ENCODE measurements at regions not wholly inside any gene's neighbourhood (a gene's known extent, or its start where the extent isn't known, plus 50 kb on each side); places are given as distances from the start of the nearest gene placed in this dataset.

GRCh38 chr2:181131584-181131983, 151.2 kb downstream of the UBE2E3 start:
- Mint-ChIP-seq H3K4me1 (peaks cover 29% of the 10 kb centered on the region), H3K27ac (ENCODE audit: low read depth) (peak overlapping the region; percentile 97), H3K4me3 (peak overlapping the region; percentile 72), H3K9me3 (peaks cover 4% of the 10 kb centered on the region), H3K27me3 (no peaks in the 10 kb centered on the region), H3K36me3 (ENCODE audit: insufficient read depth) (peaks cover 2% of the 10 kb centered on the region)
- DNase-seq (ENCODE audit: low spot score in 2 of 2), result no peak
- no peak for ATAC-seq (replicated peaks; ENCODE audit: extremely low read depth, poor library complexity, severe bottlenecking)

- H3K36me3 Mint-ChIP-seq (ENCODE audit: insufficient read depth), result peaks cover 5% of the 10 kb centered on the region
- peak overlapping the region; percentile 1 for H3K4me3 Mint-ChIP-seq
- ATAC-seq (replicated peaks; ENCODE audit: extremely low read depth, poor library complexity, severe bottlenecking), result no peak
- no peaks in the 10 kb centered on the region for H3K27me3 Mint-ChIP-seq
- H3K27ac Mint-ChIP-seq (ENCODE audit: low read depth), result peak overlapping the region; percentile 96
- no peak for DNase-seq (ENCODE audit: low spot score in 2 of 2)
- no peaks in the 10 kb centered on the region for H3K9me3 Mint-ChIP-seq
- H3K4me1 Mint-ChIP-seq, result peaks cover 48% of the 10 kb centered on the region
Measured at GRCh38 chr2:181138816-181139215, 158.4 kb downstream of the UBE2E3 start.

- no peak for ATAC-seq (replicated peaks; ENCODE audit: extremely low read depth, poor library complexity, severe bottlenecking)
- H3K4me3 Mint-ChIP-seq, result peak overlapping the region; percentile 77
- H3K27me3 Mint-ChIP-seq, result no peaks in the 10 kb centered on the region
- H3K9me3 Mint-ChIP-seq, result no peaks in the 10 kb centered on the region
- peak overlapping the region; percentile 96 for H3K27ac Mint-ChIP-seq (ENCODE audit: low read depth)
- peaks cover 58% of the 10 kb centered on the region for H3K4me1 Mint-ChIP-seq
- DNase-seq (ENCODE audit: low spot score in 2 of 2), result no peak
- peaks cover 5% of the 10 kb centered on the region for H3K36me3 Mint-ChIP-seq (ENCODE audit: insufficient read depth)
Measured at GRCh38 chr2:181139831-181140230, 159.4 kb downstream of the UBE2E3 start.

- Mint-ChIP-seq H3K9me3 (no peaks in the 10 kb centered on the region), H3K4me1 (peaks cover 64% of the 10 kb centered on the region), H3K36me3 (ENCODE audit: insufficient read depth) (peaks cover 5% of the 10 kb centered on the region), H3K4me3 (peak overlapping the region; percentile 77), H3K27ac (ENCODE audit: low read depth) (peak overlapping the region; percentile 96), H3K27me3 (no peaks in the 10 kb centered on the region)
- DNase-seq (ENCODE audit: low spot score in 2 of 2) (no peak), ATAC-seq (replicated peaks; ENCODE audit: extremely low read depth, poor library complexity, severe bottlenecking) (no peak)
Measured at GRCh38 chr2:181140414-181140813, 160.0 kb downstream of the UBE2E3 start.

DNA sequence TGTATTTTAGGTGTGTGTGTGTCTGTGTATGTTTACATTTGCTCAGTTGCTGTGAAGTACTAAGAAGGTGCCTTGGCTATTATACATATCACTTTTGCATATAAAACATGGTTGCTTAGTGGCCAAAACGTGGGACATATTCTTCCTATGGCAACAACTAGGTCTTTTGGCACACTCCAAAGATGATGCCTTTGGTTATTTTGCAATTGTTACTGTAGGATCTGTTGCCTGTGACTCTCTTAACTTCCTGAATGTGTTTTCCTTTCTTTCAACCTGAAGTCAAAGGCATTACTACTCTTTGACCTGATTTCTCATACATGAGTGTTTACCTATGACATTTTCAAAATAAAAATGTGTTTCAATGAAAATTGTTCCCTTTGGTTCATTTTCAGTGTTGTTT, 160.5 kb downstream of the UBE2E3 start:
- H3K4me3 Mint-ChIP-seq, result peak overlapping the region; percentile 77
- no peaks in the 10 kb centered on the region for H3K9me3 Mint-ChIP-seq
- no peak for DNase-seq (ENCODE audit: low spot score in 2 of 2)
- peaks cover 6% of the 10 kb centered on the region for H3K36me3 Mint-ChIP-seq (ENCODE audit: insufficient read depth)
- H3K4me1 Mint-ChIP-seq, result peaks cover 65% of the 10 kb centered on the region
- ATAC-seq (replicated peaks; ENCODE audit: extremely low read depth, poor library complexity, severe bottlenecking), result no peak
- H3K27me3 Mint-ChIP-seq, result no peaks in the 10 kb centered on the region
- H3K27ac Mint-ChIP-seq (ENCODE audit: low read depth), result peak overlapping the region; percentile 96

- Mint-ChIP-seq H3K9me3 (no peaks in the 10 kb centered on the region), H3K4me1 (peaks cover 69% of the 10 kb centered on the region), H3K27ac (ENCODE audit: low read depth) (peak overlapping the region; percentile 96), H3K36me3 (ENCODE audit: insufficient read depth) (peaks cover 8% of the 10 kb centered on the region), H3K4me3 (peak overlapping the region; percentile 77), H3K27me3 (no peaks in the 10 kb centered on the region)
- no peak for ATAC-seq (replicated peaks; ENCODE audit: extremely low read depth, poor library complexity, severe bottlenecking)
- no peak for DNase-seq (ENCODE audit: low spot score in 2 of 2)
Measured at GRCh38 chr2:181141676-181142075, 161.3 kb downstream of the UBE2E3 start.

- Mint-ChIP-seq H3K4me3 (peak overlapping the region; percentile 77), H3K36me3 (ENCODE audit: insufficient read depth) (peaks cover 8% of the 10 kb centered on the region), H3K27me3 (no peaks in the 10 kb centered on the region), H3K9me3 (no peaks in the 10 kb centered on the region), H3K27ac (ENCODE audit: low read depth) (peak overlapping the region; percentile 96), H3K4me1 (peaks cover 63% of the 10 kb centered on the region)
- no peak for DNase-seq (ENCODE audit: low spot score in 2 of 2)
- ATAC-seq (replicated peaks; ENCODE audit: extremely low read depth, poor library complexity, severe bottlenecking), result no peak
Measured at GRCh38 chr2:181142514-181142913, 162.1 kb downstream of the UBE2E3 start.

DNA sequence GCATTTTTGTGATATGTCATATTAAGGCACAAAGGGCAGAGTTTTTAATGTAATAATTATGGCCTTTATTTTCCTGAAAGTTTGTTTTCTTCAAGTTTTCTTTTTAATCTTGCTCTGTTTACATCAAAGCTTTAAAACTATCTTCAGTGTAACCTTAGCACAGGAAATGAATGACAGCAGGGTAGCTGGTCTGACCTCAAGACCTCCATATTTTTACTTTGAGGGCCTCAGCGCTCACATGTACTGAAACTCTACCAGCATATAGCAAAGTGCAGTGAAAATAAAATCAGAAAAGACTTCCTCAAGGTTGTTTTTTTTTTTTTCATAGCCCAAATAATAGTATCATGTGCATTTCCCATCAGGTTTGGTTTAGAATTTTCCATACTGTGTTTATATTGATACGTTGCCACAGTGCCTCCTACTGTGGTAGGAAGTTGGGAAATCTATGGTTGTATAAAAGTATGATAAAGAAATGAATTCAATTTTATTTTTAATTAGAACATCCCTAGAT, 163.4 kb downstream of the UBE2E3 start:
- peak overlapping the region; percentile 96 for H3K27ac Mint-ChIP-seq (ENCODE audit: low read depth)
- H3K4me3 Mint-ChIP-seq, result no peak overlapping the region
- no peaks in the 10 kb centered on the region for H3K27me3 Mint-ChIP-seq
- ATAC-seq (replicated peaks; ENCODE audit: extremely low read depth, poor library complexity, severe bottlenecking) (peak; percentile 70), DNase-seq (ENCODE audit: low spot score in 2 of 2) (no peak)
- H3K36me3 Mint-ChIP-seq (ENCODE audit: insufficient read depth), result peaks cover 8% of the 10 kb centered on the region
- no peaks in the 10 kb centered on the region for H3K9me3 Mint-ChIP-seq
- H3K4me1 Mint-ChIP-seq, result peaks cover 65% of the 10 kb centered on the region

DNA sequence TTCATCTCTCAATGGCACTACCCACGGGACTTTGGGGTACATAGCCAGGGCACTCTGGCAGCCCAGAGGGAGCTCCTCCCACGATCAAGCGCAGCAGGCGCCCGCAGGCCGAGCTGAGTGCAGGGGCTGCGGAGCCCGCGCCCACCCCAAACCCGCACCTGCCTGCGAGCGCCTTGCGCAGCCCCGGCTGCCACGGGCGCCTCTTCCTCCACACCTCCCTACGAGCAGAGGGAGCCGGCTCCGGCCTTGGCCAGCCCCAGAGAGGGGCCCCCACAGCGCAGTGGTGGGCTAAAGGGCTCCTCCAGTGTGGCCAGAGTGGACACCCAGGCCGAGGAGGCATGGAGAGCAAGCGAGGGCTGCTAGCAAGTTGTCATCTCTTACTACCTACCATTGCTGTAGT, 165.2 kb downstream of the UBE2E3 start:
- DNase-seq (ENCODE audit: low spot score in 2 of 2), result no peak
- Mint-ChIP-seq H3K9me3 (no peaks in the 10 kb centered on the region), H3K4me1 (peaks cover 58% of the 10 kb centered on the region), H3K27me3 (no peaks in the 10 kb centered on the region), H3K4me3 (peak overlapping the region; percentile 26), H3K27ac (ENCODE audit: low read depth) (peak overlapping the region; percentile 57), H3K36me3 (ENCODE audit: insufficient read depth) (peaks cover 7% of the 10 kb centered on the region)
- no peak for ATAC-seq (replicated peaks; ENCODE audit: extremely low read depth, poor library complexity, severe bottlenecking)

- H3K4me1 Mint-ChIP-seq, result peaks cover 55% of the 10 kb centered on the region
- no peaks in the 10 kb centered on the region for H3K27me3 Mint-ChIP-seq
- peaks cover 2% of the 10 kb centered on the region for H3K9me3 Mint-ChIP-seq
- ATAC-seq (replicated peaks; ENCODE audit: extremely low read depth, poor library complexity, severe bottlenecking), result peak; percentile 82
- peaks cover 6% of the 10 kb centered on the region for H3K36me3 Mint-ChIP-seq (ENCODE audit: insufficient read depth)
- peak overlapping the region; percentile 57 for H3K27ac Mint-ChIP-seq (ENCODE audit: low read depth)
- DNase-seq (ENCODE audit: low spot score in 2 of 2), result peak in 1 of 2 donors; percentile 36
- peak overlapping the region; percentile 26 for H3K4me3 Mint-ChIP-seq
Measured at GRCh38 chr2:181146171-181146570, 165.8 kb downstream of the UBE2E3 start.

DNA sequence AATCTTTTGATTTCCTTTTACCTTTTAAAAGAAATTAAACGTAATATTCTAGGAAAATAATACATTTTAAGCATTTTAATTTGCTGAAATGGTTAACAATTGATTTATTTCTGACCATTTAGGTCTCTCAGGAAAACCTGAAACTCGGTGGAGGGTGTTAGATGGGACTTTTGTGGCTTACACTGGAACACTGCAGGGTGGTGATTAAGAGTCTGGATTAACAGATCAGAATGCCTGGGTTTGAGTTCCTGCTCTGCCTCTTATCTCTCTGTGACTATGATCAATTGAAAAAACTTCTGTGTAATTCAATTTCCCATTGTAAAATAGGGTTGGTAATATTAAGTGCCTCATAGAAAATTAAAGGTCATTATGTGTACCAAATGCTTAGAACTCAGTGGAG, 168.7 kb downstream of the UBE2E3 start:
- H3K27me3 Mint-ChIP-seq, result no peaks in the 10 kb centered on the region
- ATAC-seq (replicated peaks; ENCODE audit: extremely low read depth, poor library complexity, severe bottlenecking), result no peak
- peaks cover 3% of the 10 kb centered on the region for H3K36me3 Mint-ChIP-seq (ENCODE audit: insufficient read depth)
- no peak for DNase-seq (ENCODE audit: low spot score in 2 of 2)
- peaks cover 5% of the 10 kb centered on the region for H3K9me3 Mint-ChIP-seq
- no peak overlapping the region for H3K27ac Mint-ChIP-seq (ENCODE audit: low read depth)
- peaks cover 54% of the 10 kb centered on the region for H3K4me1 Mint-ChIP-seq
- H3K4me3 Mint-ChIP-seq, result no peak overlapping the region

DNA sequence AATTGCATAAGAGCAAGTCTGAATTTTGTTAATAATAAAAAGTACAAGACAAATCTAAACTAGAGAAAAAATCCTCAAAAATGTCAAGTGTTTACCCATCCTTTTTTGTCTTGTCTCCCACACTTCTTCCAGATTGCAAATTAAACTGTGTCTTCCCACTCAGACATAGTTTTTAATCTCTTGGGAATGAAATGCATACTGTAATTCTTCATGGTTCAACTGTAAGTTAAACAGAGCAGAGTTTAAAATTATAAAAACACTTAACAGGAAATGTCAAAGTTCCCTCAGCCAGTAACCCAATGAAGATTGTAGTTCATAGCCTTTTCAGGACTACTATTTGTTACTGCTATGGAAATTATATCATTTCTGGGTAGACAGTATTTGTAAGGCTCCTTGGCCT, 171.8 kb downstream of the UBE2E3 start:
- Mint-ChIP-seq H3K4me3 (no peak overlapping the region), H3K27me3 (no peaks in the 10 kb centered on the region), H3K4me1 (peaks cover 40% of the 10 kb centered on the region), H3K27ac (ENCODE audit: low read depth) (peak overlapping the region; percentile 78), H3K36me3 (ENCODE audit: insufficient read depth) (no peaks in the 10 kb centered on the region), H3K9me3 (peaks cover 5% of the 10 kb centered on the region)
- DNase-seq (ENCODE audit: low spot score in 2 of 2), result no peak
- no peak for ATAC-seq (replicated peaks; ENCODE audit: extremely low read depth, poor library complexity, severe bottlenecking)

DNA sequence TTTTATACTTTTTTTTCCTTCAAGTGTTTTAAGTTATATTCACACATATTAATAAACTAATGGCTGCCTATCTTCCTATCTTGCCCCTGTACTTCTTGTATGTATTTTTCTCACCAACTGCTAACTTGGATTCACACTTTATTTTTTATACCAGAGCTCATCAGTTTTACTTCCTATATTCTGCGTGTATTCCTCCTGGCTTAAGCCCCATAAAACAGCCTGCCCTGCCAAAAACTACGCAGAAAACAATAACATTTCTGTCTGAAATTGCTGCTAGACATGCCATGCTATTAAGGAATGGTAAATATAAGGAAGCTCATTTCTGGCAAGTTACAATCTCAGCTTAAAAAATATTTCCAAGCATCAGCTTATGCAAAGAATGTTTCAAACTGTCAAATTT, 172.3 kb downstream of the UBE2E3 start:
- no peak for DNase-seq (ENCODE audit: low spot score in 2 of 2)
- no peak for ATAC-seq (replicated peaks; ENCODE audit: extremely low read depth, poor library complexity, severe bottlenecking)
- Mint-ChIP-seq H3K9me3 (peaks cover 5% of the 10 kb centered on the region), H3K4me3 (no peak overlapping the region), H3K27ac (ENCODE audit: low read depth) (peak overlapping the region; percentile 78), H3K4me1 (peaks cover 40% of the 10 kb centered on the region), H3K36me3 (ENCODE audit: insufficient read depth) (no peaks in the 10 kb centered on the region), H3K27me3 (no peaks in the 10 kb centered on the region)

All from central memory CD8-positive, alpha-beta T cell (primary cell).